SK-N-SH (cell line): ENCODE measurements at regions not wholly inside any gene's neighbourhood (a gene's known extent, or its start where the extent isn't known, plus 50 kb on each side); places are given as distances from the start of the nearest gene placed in this dataset.

Experiments used
- CTCF ChIA-PET: fragments of 300-600, 350-600 bp; formaldehyde crosslinking; extraction: SDS; loops from one replicate; lab custom pipeline; 2021; lab: Yijun Ruan, JAX
- POLR2A ChIA-PET: fragments of 350-600 bp; sonication (Branson Sonifier 250); formaldehyde crosslinking; extraction: SDS; loops from one replicate; lab custom pipeline; 2020; ENCODE audit warnings: antibody characterized with exemption, inconsistent platforms; lab: Yijun Ruan, JAX
- DNase-seq: peaks from one replicate; pipeline ENCODE4 v3.0.0; 2012
- H2AFZ ChIP-seq: fragments of 200-600 bp; sonication (generic); 2 replicates; pipeline ENCODE4 v1.8.1; 2016; ENCODE audit warnings: antibody characterized with exemption, mild to moderate bottlenecking, low read depth
- H3F3A ChIP-seq: fragments of 200-600 bp; sonication (generic); replicated peaks from 2 replicates; pipeline ENCODE3; 2016; ENCODE audit warnings: antibody characterized with exemption, mild to moderate bottlenecking; ENCODE audit not compliant: insufficient read depth
- H3K27ac ChIP-seq, 2 experiments: fragments of 200-500 bp in 1 of 2; fragments of 200-600 bp in 1 of 2; sonication (Bioruptor generic) in 1 of 2; sonication (generic), shearing (Covaris generic) in 1 of 2; 2 replicates each; pipeline versions ENCODE4 v1.5.1 to v1.6.1; 2014 to 2016; ENCODE audit warnings: low read depth in 2 of 2, inconsistent platforms in 1 of 2, low read length in 1 of 2, mild to moderate bottlenecking in 1 of 2, mixed read lengths in 1 of 2
- H3K27me3 ChIP-seq: fragments of 200-600 bp; sonication (generic), shearing (Covaris generic); 2 replicates; pipeline ENCODE4 v1.6.1; 2016; ENCODE audit warnings: mixed run types; ENCODE audit not compliant: insufficient read depth
- H3K36me3 ChIP-seq, 2 experiments: fragments of 200-500 bp in 1 of 2; fragments of 200-600 bp in 1 of 2; sonication (Bioruptor generic) in 1 of 2; sonication (generic) in 1 of 2; replicated peaks in 1 of 2; 2 replicates each; pipeline versions ENCODE3 to v1.5.1; 2014 to 2016; ENCODE audit warnings: low read length in 1 of 2, mild to moderate bottlenecking in 1 of 2; ENCODE audit not compliant: insufficient read depth in 2 of 2, control insufficient read depth in 1 of 2
- H3K4me1 ChIP-seq, 2 experiments: fragments of 200-500 bp in 1 of 2; fragments of 200-600 bp in 1 of 2; sonication (Bioruptor generic) in 1 of 2; sonication (generic), shearing (Covaris generic) in 1 of 2; 2 replicates each; pipeline versions ENCODE4 v1.5.1 to v1.6.1; 2014 to 2016; ENCODE audit warnings: low read depth in 1 of 2, low read length in 1 of 2, mixed run types in 1 of 2; ENCODE audit not compliant: insufficient read depth in 2 of 2, control insufficient read depth in 1 of 2
- H3K4me2 ChIP-seq: fragments of 200-600 bp; sonication (generic), shearing (Covaris generic); 2 replicates; pipeline ENCODE4 v1.6.1; 2017; ENCODE audit warnings: mixed run types
- H3K4me3 ChIP-seq, 2 experiments: fragments of 200-500 bp in 1 of 2; fragments of 200-600 bp in 1 of 2; sonication (Bioruptor generic) in 1 of 2; sonication (generic), shearing (Covaris generic) in 1 of 2; 2 replicates each; pipeline versions ENCODE4 v1.5.1 to v1.8.1; 2014 to 2016; ENCODE audit warnings: low read depth in 2 of 2, inconsistent platforms in 1 of 2, low read length in 1 of 2, mild to moderate bottlenecking in 1 of 2, mixed read lengths in 1 of 2, moderate library complexity in 1 of 2
- H3K79me2 ChIP-seq: fragments of 200-600 bp; sonication (generic); 2 replicates; pipeline ENCODE4 v1.8.1; 2017; ENCODE audit warnings: mild to moderate bottlenecking; ENCODE audit not compliant: insufficient read depth
- H3K9ac ChIP-seq: fragments of 200-600 bp; sonication (generic); 2 replicates; pipeline ENCODE4 v1.6.1; 2017; ENCODE audit warnings: mixed run types
- H3K9me2 ChIP-seq: fragments of 200-600 bp; sonication (generic); 2 replicates; pipeline ENCODE4 v1.6.1; 2017; ENCODE audit warnings: mixed run types
- H3K9me3 ChIP-seq: fragments of 200-600 bp; sonication (generic); 2 replicates; pipeline ENCODE4 v1.6.1; 2017; ENCODE audit warnings: mixed run types, mild to moderate bottlenecking, moderate library complexity
- H4K20me1 ChIP-seq: fragments of 200-600 bp; sonication (generic); 2 replicates; pipeline ENCODE4 v1.6.1; 2017; ENCODE audit warnings: mild to moderate bottlenecking, mixed run types; ENCODE audit not compliant: insufficient read depth
- CHD2 ChIP-seq: fragments of 150-350 bp; IDR thresholded peaks from 2 replicates; pipeline ENCODE4 v1.6.1; 2018; ENCODE audit warnings: low read length; ENCODE audit not compliant: partially characterized antibody
- ELF1 ChIP-seq: IDR thresholded peaks from 2 replicates; pipeline ENCODE4 v1.4.0; 2012
- EP300 ChIP-seq, 2 experiments: IDR thresholded peaks; 2 replicates each; pipeline versions ENCODE4 v1.4.0 to v1.6.1; 2012; ENCODE audit warnings: borderline replicate concordance in 1 of 2, low read depth in 1 of 2, low read length in 1 of 2
- EZH2phosphoT487 ChIP-seq: fragments of 200-600 bp; sonication (generic); IDR thresholded peaks from 2 replicates; pipeline ENCODE4 v1.6.1; 2017; ENCODE audit warnings: low read depth, mixed run types, mild to moderate bottlenecking, antibody characterized with exemption, moderate library complexity, borderline replicate concordance
- FOXJ3 ChIP-seq: sonication (generic); formaldehyde crosslinking; IDR thresholded peaks from 2 replicates; pipeline ENCODE4 v1.5.1; 2020; ENCODE audit warnings: mild to moderate bottlenecking, missing genetic modification reagents
- MEF2A ChIP-seq: IDR thresholded peaks from 2 replicates; pipeline ENCODE4 v1.4.0; 2012; ENCODE audit warnings: low read depth, borderline replicate concordance
- RCOR1 ChIP-seq: fragments of 150-350 bp; IDR thresholded peaks from 2 replicates; pipeline ENCODE4 v1.6.1; 2017; ENCODE audit warnings: antibody characterized with exemption, low read length
- RXRA ChIP-seq: IDR thresholded peaks from 2 replicates; pipeline ENCODE4 v1.4.0; 2012; ENCODE audit warnings: low read depth, mild to moderate bottlenecking, borderline replicate concordance
- TCF12 ChIP-seq: IDR thresholded peaks from 2 replicates; pipeline ENCODE4 v1.4.0; 2012
- YY1 ChIP-seq: IDR thresholded peaks from 2 replicates; pipeline ENCODE4 v1.4.0; 2012; ENCODE audit warnings: low read depth, mild to moderate bottlenecking
- WGBS: methylation state at CpG from one replicate; pipeline ENCODE4 v1.1.6; 2017; ENCODE audit warnings: low lambda C conversion rate; 5-methylcytosine and 5-hydroxymethylcytosine counted together
- TF ChIP-seq, protein P1 (sequence below): IDR thresholded peaks from 2 replicates; pipeline ENCODE4; 2012
- TF ChIP-seq, protein P2 (sequence below): fragments of 150-350 bp; IDR thresholded peaks from 2 replicates; pipeline ENCODE4 v1.6.1; 2017; ENCODE audit warnings: antibody characterized with exemption, low read length, low read depth, borderline replicate concordance
- TF ChIP-seq, protein P3 (sequence below): IDR thresholded peaks from 2 replicates; pipeline ENCODE4 v1.4.0; 2012; ENCODE audit warnings: low read depth, borderline replicate concordance
- TF ChIP-seq, protein P4 (sequence below): fragments of 150-350 bp; IDR thresholded peaks from 2 replicates; pipeline ENCODE4 v1.6.1; 2016; ENCODE audit warnings: mild to moderate bottlenecking, low read depth, low read length

DNA sequence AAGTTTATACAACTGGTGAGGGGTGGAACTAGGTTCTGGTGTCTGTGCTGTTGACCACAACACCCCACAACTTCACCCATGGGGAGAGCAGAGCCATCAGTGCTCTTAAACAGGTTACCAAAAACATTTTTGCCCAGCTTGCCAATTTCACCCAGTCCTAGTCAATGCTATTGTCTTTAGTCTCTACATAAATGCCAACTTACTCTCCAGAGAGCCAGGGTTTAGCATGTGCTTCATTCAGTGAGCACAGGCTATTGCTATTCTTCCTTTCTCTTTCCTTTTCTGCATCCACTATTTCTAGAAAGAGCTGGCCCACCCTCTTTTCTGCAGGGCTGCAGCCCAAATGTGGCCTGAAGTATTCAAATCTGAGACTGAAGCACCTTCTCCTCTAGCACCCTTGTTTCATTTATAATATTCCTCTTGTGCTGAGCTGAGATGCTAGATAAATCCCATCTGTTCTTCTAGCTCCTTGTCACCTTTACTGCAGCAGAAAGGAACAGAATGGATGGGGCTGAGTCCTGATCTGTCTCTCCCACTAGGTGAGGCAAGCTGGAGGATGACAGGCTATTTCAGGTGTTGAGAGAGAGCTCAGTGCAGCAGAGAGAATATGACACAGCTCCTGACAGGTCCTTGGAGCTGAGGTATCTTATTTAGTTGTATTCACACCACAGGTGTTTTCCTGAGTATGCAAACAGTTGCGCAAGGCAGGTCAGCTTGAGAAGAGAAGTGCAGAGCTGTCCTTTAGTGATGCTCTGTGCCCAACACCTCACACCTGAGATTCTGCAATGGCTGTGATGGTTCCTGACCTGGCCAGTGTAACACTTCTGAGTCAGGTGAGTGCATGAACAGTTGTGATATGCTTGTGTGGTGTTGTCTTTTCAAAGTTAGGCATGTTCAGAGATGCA lies 819.2 kb downstream of the CCSER2 start:
- Histone ChIP-seq H3K4me2 (no peak overlapping the region), H2AFZ (no peak overlapping the region), H3K27me3 (no peaks in the 10 kb centered on the region), H3F3A (no peaks in the 10 kb centered on the region), H3K4me3 (no peak overlapping the region), H3K27ac (no peak overlapping the region), H3K9me3 (0 out of 2 replicates have a peak, but pooled peaks cover 4% of the 10 kb centered on the region), H3K36me3 (no peaks in the 10 kb centered on the region), H3K9me2 (no peaks in the 10 kb centered on the region), H3K9ac (no peak overlapping the region), H3K79me2 (no peaks in the 10 kb centered on the region), H3K4me1 (no peaks in the 10 kb centered on the region), H4K20me1 (no peaks in the 10 kb centered on the region)
- no peak for TF ChIP-seq MEF2A
- TF ChIP-seq EZH2phosphoT487, result no peak
- no peak for TF ChIP-seq YY1
- no peak for TF ChIP-seq RXRA
- no peak for TF ChIP-seq ELF1
- TF ChIP-seq, protein P1, sequence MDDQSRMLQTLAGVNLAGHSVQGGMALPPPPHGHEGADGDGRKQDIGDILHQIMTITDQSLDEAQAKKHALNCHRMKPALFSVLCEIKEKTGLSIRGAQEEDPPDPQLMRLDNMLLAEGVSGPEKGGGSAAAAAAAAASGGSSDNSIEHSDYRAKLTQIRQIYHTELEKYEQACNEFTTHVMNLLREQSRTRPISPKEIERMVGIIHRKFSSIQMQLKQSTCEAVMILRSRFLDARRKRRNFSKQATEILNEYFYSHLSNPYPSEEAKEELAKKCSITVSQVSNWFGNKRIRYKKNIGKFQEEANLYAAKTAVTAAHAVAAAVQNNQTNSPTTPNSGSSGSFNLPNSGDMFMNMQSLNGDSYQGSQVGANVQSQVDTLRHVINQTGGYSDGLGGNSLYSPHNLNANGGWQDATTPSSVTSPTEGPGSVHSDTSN, result no peak
- TF ChIP-seq TCF12, result no peak
- no peak for TF ChIP-seq RCOR1
- TF ChIP-seq, protein P2, sequence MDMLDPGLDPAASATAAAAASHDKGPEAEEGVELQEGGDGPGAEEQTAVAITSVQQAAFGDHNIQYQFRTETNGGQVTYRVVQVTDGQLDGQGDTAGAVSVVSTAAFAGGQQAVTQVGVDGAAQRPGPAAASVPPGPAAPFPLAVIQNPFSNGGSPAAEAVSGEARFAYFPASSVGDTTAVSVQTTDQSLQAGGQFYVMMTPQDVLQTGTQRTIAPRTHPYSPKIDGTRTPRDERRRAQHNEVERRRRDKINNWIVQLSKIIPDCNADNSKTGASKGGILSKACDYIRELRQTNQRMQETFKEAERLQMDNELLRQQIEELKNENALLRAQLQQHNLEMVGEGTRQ, result no peak
- TF ChIP-seq FOXJ3 (CRISPR knock-in tag), result no peak
- CTCF ChIA-PET, result interaction anchor here (0.8 kb wide), 1 partner anchor 154 kb away, joined by 3 read pairs; no protein-coding TSS in a partner anchor
- 67% methylated on average over 1 of the region's 1 CpG for WGBS
- POLR2A ChIA-PET, result no interaction called here
- DNase-seq, result no peak

DNA sequence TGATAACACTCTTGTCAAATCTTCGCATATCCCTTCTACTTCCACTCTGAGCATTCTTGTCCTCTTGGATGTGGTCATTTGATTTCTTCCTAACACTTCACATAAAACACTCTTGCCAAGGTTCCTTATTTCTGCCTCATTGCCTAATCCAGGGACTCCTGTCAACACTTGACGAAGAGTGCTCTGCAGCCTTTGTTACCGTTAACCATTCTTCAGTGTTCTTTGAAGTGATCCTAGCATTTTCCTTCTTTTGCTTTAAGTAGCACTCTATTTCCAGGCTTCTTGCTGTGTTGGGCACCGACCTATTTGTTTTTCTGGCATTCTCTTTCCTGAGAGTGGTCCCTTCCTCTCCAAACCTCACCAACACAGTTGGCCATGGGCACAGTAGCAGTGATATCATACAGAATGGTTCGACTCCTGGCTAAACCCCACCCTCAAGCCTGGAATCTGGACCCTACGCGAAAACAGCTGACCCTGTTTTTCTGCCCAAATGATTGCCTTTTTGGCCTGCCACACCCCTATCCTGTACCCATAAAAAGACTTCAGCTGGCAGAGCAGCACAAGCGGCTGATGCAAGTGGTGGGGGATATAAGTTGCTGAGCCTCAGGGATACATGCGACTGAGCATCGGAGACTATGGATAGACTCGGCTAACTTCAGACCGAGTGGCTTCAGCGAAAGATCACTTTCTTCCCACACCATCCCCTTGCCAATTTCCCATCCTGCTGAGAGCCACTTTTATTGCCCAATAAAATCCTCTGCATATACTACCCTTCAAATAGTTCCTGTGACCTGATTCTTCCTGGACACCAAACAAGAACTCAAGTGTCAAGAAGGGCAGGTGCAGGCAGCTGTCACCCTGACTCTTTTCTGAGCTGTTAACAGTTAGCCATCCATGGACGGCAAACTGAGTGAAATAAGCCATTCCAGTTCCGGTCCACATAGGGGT lies 820.6 kb downstream of the CCSER2 start:
- TF ChIP-seq EP300 (IDR thresholded peaks at IDR 0.05; ENCODE audit: borderline replicate concordance in 1 of 2, low read depth in 1 of 2, low read length in 1 of 2) (no peak), MEF2A (no peak), CHD2 (no peak)
- TF ChIP-seq, protein P3, sequence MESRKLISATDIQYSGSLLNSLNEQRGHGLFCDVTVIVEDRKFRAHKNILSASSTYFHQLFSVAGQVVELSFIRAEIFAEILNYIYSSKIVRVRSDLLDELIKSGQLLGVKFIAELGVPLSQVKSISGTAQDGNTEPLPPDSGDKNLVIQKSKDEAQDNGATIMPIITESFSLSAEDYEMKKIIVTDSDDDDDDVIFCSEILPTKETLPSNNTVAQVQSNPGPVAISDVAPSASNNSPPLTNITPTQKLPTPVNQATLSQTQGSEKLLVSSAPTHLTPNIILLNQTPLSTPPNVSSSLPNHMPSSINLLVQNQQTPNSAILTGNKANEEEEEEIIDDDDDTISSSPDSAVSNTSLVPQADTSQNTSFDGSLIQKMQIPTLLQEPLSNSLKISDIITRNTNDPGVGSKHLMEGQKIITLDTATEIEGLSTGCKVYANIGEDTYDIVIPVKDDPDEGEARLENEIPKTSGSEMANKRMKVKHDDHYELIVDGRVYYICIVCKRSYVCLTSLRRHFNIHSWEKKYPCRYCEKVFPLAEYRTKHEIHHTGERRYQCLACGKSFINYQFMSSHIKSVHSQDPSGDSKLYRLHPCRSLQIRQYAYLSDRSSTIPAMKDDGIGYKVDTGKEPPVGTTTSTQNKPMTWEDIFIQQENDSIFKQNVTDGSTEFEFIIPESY, result no peak
- TF ChIP-seq, protein P4, sequence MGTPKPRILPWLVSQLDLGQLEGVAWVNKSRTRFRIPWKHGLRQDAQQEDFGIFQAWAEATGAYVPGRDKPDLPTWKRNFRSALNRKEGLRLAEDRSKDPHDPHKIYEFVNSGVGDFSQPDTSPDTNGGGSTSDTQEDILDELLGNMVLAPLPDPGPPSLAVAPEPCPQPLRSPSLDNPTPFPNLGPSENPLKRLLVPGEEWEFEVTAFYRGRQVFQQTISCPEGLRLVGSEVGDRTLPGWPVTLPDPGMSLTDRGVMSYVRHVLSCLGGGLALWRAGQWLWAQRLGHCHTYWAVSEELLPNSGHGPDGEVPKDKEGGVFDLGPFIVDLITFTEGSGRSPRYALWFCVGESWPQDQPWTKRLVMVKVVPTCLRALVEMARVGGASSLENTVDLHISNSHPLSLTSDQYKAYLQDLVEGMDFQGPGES, result no peak
- Histone ChIP-seq H2AFZ (no peak overlapping the region), H3K4me2 (no peak overlapping the region), H3K9me2 (no peaks in the 10 kb centered on the region), H3K4me3 (no peak overlapping the region), H3K36me3 (no peaks in the 10 kb centered on the region), H3K9me3 (0 out of 2 replicates have a peak, but pooled peaks cover 4% of the 10 kb centered on the region), H3K79me2 (no peaks in the 10 kb centered on the region), H3K27me3 (no peaks in the 10 kb centered on the region), H3K4me1 (no peaks in the 10 kb centered on the region), H3K9ac (no peak overlapping the region), H3F3A (no peaks in the 10 kb centered on the region), H4K20me1 (no peaks in the 10 kb centered on the region), H3K27ac (no peak overlapping the region)
- WGBS, result 39% methylated on average over 15 of the region's 15 CpGs
- no peak for DNase-seq
- ChIA-PET CTCF (no interaction called here), POLR2A (no interaction called here)
